Tibial nerve (tissue), 4 donors: ENCODE measurements at regions not wholly inside any gene's neighbourhood (a gene's known extent, or its start where the extent isn't known, plus 50 kb on each side); places are given as distances from the start of the nearest gene placed in this dataset.

Experiments
- DNase-seq, 2 donors: peaks; one replicate each; pipeline ENCODE4 v3.0.0-alpha.2; 2019; ENCODE audit warnings: low spot score in 2 of 2
- H3K27ac ChIP-seq, 4 donors: fragments of 200-600 bp; sonication (generic) in 3 of 4; one replicate each; pipeline ENCODE4 v1.5.1; 2017 to 2019; ENCODE audit warnings: mild to moderate bottlenecking in 1 of 4
- H3K27me3 ChIP-seq, 2 donors: fragments of 200-600 bp; sonication (generic) in 1 of 2; one replicate each; pipeline versions ENCODE4 v1.5.1 to v1.6.0; 2017 to 2019
- H3K36me3 ChIP-seq, 3 donors: fragments of 200-600 bp; sonication (generic); one replicate each; pipeline ENCODE4 v1.5.1; 2018 to 2019
- H3K4me1 ChIP-seq, 4 donors: fragments of 200-600 bp; sonication (generic) in 3 of 4; one replicate each; pipeline ENCODE4 v1.5.1; 2017 to 2019
- H3K4me3 ChIP-seq, 4 donors: fragments of 200-600 bp; sonication (generic) in 3 of 4; one replicate each; pipeline ENCODE4 v1.5.1; 2017 to 2019; ENCODE audit warnings: mild to moderate bottlenecking in 1 of 4, moderate library complexity in 1 of 4
- H3K9me3 ChIP-seq, 4 donors: fragments of 200-600 bp; sonication (generic) in 3 of 4; one replicate each; pipeline ENCODE4 v1.5.1; 2017 to 2019
- EP300 ChIP-seq, 2 donors: sonication (generic); formaldehyde crosslinking; IDR thresholded peaks; one replicate each; pipeline ENCODE4 v1.6.1; 2017; ENCODE audit warnings: antibody characterized with exemption in 2 of 2, mild to moderate bottlenecking in 1 of 2
- POLR2A ChIP-seq, 2 donors: fragments of 450-650 bp; IDR thresholded peaks; one replicate each; pipeline ENCODE4 v1.6.1; 2017; ENCODE audit warnings: antibody characterized with exemption in 2 of 2, mild to moderate bottlenecking in 2 of 2, moderate library complexity in 2 of 2
- WGBS, 2 donors: methylation state at CpG; one replicate each; pipeline ENCODE4 v1.1.5; 2018; 5-methylcytosine and 5-hydroxymethylcytosine counted together
- TF ChIP-seq, protein P1 (sequence below), 5 experiments: fragments of 200-600 bp in 3 of 5; fragments of 450-650 bp in 2 of 5; sonication (generic) in 3 of 5; IDR thresholded peaks; one replicate each; pipeline ENCODE4 v1.5.1; 2016 to 2019; ENCODE audit warnings: antibody characterized with exemption in 5 of 5, mild to moderate bottlenecking in 3 of 5, moderate library complexity in 2 of 5

DNA sequence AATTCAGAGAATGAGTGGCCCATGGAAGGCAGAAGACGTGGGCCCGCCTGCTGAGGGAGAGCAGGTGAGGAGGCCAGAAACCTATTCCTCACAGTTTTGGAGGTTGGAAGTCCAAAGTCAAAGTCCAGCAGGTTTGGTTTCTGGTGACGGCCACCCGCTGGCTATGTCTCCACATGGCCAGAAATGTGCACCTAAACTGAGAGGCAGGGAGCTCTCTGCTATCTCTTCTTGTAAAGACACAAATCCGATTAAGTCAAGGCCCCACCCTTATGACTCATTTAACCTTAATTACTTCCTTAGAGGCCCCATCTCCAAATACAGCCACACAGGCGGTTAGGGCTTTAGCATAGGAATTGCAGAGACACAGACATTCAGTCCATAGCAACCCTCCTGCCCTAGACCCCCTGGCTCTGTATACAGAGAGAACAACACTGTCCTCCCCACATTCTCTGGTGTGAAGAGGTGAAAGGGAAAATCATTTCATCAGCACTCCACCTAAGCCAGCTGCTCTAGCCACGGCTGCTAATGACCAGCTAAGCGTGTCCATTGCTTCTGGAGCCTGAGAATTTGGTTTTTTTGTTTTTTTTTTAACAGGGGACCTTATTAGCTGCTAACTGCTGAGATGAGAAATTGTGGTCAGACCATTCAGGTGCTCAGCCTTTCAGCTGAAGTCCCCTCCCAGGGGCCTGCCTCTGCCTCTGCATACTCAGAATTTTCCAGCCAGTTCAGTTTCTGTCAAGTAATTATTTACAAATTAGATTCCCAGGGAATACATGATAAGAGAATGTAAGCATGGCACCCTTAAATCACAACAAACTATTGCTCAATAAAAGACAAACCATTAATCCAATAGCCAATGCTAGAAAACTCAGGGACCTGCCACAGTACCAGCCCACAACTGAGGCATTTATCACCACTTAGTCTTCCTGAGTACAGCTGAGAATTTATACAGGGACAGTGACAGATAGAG lies 368.7 kb upstream of the ID2 start:
- H3K4me3 ChIP-seq = no peak overlapping the region
- no peak overlapping the region for H3K27ac ChIP-seq
- no peaks in the 10 kb centered on the region for H3K9me3 ChIP-seq
- peaks cover 0 to 3% (median 0%) of the 10 kb centered on the region in 4 donors for H3K4me1 ChIP-seq
- no peaks in the 10 kb centered on the region for H3K27me3 ChIP-seq
- DNase-seq = no peak
- 86 to 91% methylated on average over 8 of the region's 8 CpGs for WGBS, 2 donors
- TF ChIP-seq POLR2A (IDR thresholded peaks at IDR 0.05) (no peak), EP300 (IDR thresholded peaks at IDR 0.05) (no peak)
- TF ChIP-seq, protein P1, sequence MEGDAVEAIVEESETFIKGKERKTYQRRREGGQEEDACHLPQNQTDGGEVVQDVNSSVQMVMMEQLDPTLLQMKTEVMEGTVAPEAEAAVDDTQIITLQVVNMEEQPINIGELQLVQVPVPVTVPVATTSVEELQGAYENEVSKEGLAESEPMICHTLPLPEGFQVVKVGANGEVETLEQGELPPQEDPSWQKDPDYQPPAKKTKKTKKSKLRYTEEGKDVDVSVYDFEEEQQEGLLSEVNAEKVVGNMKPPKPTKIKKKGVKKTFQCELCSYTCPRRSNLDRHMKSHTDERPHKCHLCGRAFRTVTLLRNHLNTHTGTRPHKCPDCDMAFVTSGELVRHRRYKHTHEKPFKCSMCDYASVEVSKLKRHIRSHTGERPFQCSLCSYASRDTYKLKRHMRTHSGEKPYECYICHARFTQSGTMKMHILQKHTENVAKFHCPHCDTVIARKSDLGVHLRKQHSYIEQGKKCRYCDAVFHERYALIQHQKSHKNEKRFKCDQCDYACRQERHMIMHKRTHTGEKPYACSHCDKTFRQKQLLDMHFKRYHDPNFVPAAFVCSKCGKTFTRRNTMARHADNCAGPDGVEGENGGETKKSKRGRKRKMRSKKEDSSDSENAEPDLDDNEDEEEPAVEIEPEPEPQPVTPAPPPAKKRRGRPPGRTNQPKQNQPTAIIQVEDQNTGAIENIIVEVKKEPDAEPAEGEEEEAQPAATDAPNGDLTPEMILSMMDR (IDR thresholded peaks at IDR 0.05) = no peak
- H3K36me3 ChIP-seq = no peaks in the 10 kb centered on the region

DNA sequence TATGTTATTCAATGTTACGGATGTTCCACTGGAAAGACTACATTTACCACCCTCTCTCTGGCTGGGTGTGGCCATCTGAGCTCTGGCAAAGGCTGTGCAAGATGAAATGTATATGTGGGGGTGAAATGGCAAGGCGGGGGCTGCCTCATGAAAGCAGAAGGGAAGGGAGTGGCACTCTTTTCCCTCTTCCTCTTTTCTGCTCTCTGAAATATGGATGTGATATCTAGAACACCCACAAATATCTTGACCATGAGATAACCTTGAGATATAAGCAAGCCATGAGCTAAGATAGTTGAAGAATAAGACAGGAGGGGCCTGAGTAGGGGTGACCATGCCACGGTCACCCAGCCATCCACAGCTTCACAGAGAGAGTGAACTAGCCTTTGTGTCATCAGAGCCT lies 367.8 kb upstream of the ID2 start:
- Histone ChIP-seq H3K9me3 (no peaks in the 10 kb centered on the region), H3K4me1 (peaks cover 0 to 3% (median 0%) of the 10 kb centered on the region in 4 donors), H3K36me3 (no peaks in the 10 kb centered on the region), H3K27me3 (no peaks in the 10 kb centered on the region), H3K4me3 (no peak overlapping the region), H3K27ac (no peak overlapping the region)
- WGBS, 2 donors = 80 to 87% methylated on average over 3 of the region's 3 CpGs
- TF ChIP-seq, protein P1 (IDR thresholded peaks at IDR 0.05) = no peak
- TF ChIP-seq POLR2A (IDR thresholded peaks at IDR 0.05) (no peak), EP300 (IDR thresholded peaks at IDR 0.05) (no peak)
- no peak for DNase-seq

DNA sequence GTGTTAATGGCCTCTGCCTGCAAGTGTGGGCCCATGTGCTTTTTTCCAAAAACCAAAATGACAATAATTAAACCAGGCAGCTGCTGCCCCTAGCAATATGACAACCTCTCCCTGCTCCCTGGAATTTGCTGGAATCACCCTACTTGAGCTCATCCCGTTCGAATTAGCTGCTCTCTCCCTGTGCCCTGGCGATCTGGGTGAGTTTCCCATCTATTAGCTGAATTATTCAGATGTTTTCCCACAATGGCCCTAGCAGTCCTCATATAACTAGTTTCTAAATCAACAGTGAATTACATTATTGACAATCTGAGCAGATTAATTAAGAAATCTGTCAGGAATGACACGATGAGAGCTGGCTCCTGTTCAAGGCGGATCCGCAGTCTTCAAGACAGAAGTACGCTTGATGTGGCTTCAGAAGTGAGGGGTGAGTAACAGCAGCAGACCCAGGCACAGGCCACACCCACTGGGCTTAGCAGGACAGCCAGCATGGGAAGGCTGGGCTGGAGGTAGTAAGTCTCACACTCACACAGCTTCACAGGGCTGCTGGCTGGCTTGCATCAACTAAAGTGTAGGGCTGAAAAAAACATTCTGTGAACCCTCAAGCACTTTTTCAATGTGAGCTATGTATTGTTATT lies 366.2 kb upstream of the ID2 start:
- Histone ChIP-seq H3K9me3 (no peaks in the 10 kb centered on the region), H3K27ac (no peak overlapping the region), H3K4me1 (peaks cover 0 to 3% (median 0%) of the 10 kb centered on the region in 4 donors), H3K27me3 (no peaks in the 10 kb centered on the region), H3K4me3 (no peak overlapping the region), H3K36me3 (no peaks in the 10 kb centered on the region)
- TF ChIP-seq POLR2A (IDR thresholded peaks at IDR 0.05) (no peak), EP300 (IDR thresholded peaks at IDR 0.05) (no peak)
- TF ChIP-seq, protein P1 (IDR thresholded peaks at IDR 0.05) = no peak
- whole genome bisulfite sequencing, 2 donors = 75 to 82% methylated on average over 7 of the region's 7 CpGs
- no peak for DNase-seq

DNA sequence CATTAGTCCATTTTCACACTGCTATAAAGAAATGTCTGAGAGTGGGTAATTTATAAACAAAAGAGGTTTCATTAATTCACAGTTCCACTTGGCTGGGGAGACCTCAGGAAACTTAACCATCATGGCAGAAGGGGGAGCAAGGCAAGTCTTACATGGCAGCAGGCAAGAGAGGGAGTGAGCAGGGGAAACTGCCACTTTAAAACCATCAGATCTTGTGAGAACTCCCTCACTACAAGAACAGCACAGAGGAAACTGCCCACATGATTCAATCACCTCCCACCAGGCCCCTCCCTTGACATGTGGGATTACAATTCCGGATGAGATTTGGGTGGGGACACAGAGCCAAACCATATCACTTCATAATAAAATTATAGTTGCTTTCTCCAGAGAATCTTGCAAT lies 365.5 kb upstream of the ID2 start:
- H3K27me3 ChIP-seq = no peaks in the 10 kb centered on the region
- no peak overlapping the region for H3K4me3 ChIP-seq
- peaks cover 0 to 3% (median 0%) of the 10 kb centered on the region in 4 donors for H3K4me1 ChIP-seq
- no peak for DNase-seq
- no peak overlapping the region for H3K27ac ChIP-seq
- no peaks in the 10 kb centered on the region for H3K9me3 ChIP-seq
- H3K36me3 ChIP-seq = no peaks in the 10 kb centered on the region
- 24 to 45% methylated on average over 1 of the region's 1 CpG for WGBS, 2 donors
- TF ChIP-seq, protein P1 (IDR thresholded peaks at IDR 0.05) = no peak
- TF ChIP-seq POLR2A (IDR thresholded peaks at IDR 0.05) (no peak), EP300 (IDR thresholded peaks at IDR 0.05) (no peak)

DNA sequence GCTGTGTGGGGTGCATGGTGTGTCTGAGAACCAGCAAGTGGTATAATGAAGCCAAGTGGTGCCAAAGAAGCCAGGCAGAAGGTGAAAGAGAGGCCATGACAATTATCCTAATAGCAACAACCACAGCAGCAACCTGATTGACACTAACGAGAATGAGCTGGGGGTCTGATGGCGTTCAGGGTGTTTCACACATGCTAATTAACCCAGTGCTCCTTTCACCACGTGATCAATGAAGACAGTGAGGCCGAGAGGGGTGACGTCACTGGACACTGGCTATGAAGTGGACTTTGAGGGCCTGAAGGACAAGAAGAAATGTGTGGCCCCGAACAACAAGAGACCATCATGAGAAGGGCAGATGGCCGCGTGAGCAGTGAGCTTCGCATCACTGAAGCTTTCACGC lies 364.4 kb upstream of the ID2 start:
- no peaks in the 10 kb centered on the region for H3K27me3 ChIP-seq
- WGBS, 2 donors = 70 to 84% methylated on average over 10 of the region's 10 CpGs
- H3K4me1 ChIP-seq = peaks cover 0 to 3% (median 0%) of the 10 kb centered on the region in 4 donors
- H3K9me3 ChIP-seq = no peaks in the 10 kb centered on the region
- no peaks in the 10 kb centered on the region for H3K36me3 ChIP-seq
- H3K27ac ChIP-seq = no peak overlapping the region
- DNase-seq = no peak
- no peak overlapping the region for H3K4me3 ChIP-seq
- TF ChIP-seq EP300 (IDR thresholded peaks at IDR 0.05) (no peak), POLR2A (IDR thresholded peaks at IDR 0.05) (no peak)
- TF ChIP-seq, protein P1 (IDR thresholded peaks at IDR 0.05) = no peak
